OCI-LY1 (cell line): ENCODE measurements at regions not wholly inside any gene's neighbourhood (a gene's known extent, or its start where the extent isn't known, plus 50 kb on each side); places are given as distances from the start of the nearest gene placed in this dataset.

ENCODE experiments used
- EZH2 ChIP-seq: fragments of 200-600 bp; sonication (generic), shearing (Covaris generic); IDR thresholded peaks from 2 replicates; pipeline ENCODE4 v1.8.0; 2017; ENCODE audit warnings: borderline replicate concordance, mixed run types, mild to moderate bottlenecking, antibody characterized with exemption, low read length, moderate library complexity, mixed read lengths
- TF ChIP-seq, protein P1 (sequence below): fragments of 200-600 bp; sonication (generic), shearing (Covaris generic); IDR thresholded peaks from 2 replicates; pipeline ENCODE4 v1.5.1; 2017; ENCODE audit warnings: mild to moderate bottlenecking, antibody characterized with exemption, low read length, moderate library complexity, mixed read lengths

DNA sequence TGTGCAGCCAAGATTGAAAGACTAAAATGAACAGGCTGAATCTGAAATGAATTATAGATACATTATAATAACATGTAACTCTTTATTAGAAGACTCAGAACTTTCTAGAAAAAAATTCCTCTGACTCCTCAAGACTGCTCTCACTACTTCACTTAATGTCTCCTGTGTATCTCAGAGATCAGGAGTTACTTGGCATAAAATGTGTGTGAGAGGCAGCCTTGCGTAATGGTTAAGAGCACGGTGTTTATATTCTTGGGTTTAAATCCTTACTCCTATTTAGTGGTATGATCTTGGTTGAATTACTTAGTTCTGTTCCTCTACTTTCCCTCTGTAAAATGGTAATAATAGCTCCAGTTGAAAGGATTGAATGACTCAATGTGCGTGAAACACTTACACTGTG is 634.9 kb downstream of the LTN1 start:
- TF ChIP-seq, protein P1, sequence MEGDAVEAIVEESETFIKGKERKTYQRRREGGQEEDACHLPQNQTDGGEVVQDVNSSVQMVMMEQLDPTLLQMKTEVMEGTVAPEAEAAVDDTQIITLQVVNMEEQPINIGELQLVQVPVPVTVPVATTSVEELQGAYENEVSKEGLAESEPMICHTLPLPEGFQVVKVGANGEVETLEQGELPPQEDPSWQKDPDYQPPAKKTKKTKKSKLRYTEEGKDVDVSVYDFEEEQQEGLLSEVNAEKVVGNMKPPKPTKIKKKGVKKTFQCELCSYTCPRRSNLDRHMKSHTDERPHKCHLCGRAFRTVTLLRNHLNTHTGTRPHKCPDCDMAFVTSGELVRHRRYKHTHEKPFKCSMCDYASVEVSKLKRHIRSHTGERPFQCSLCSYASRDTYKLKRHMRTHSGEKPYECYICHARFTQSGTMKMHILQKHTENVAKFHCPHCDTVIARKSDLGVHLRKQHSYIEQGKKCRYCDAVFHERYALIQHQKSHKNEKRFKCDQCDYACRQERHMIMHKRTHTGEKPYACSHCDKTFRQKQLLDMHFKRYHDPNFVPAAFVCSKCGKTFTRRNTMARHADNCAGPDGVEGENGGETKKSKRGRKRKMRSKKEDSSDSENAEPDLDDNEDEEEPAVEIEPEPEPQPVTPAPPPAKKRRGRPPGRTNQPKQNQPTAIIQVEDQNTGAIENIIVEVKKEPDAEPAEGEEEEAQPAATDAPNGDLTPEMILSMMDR = no peak
- TF ChIP-seq EZH2 = no peak
